H9 (cell line): ENCODE measurements at regions not wholly inside any gene's neighbourhood (a gene's known extent, or its start where the extent isn't known, plus 50 kb on each side); places are given as distances from the start of the nearest gene placed in this dataset.

Experiments used
- DNase-seq: peaks from one replicate; pipeline ENCODE4 v3.0.0-alpha.2; 2017
- H2AFZ ChIP-seq: one replicate; pipeline ENCODE4 v1.6.1; 2013; ENCODE audit warnings: mild to moderate bottlenecking, low read length, control low read depth, moderate library complexity
- H2AK5ac ChIP-seq: 2 replicates; pipeline ENCODE4 v1.6.1; 2013; ENCODE audit warnings: low read length, control low read depth, mixed read lengths; ENCODE audit not compliant: insufficient read length
- H2BK120ac ChIP-seq: one replicate; pipeline ENCODE4 v1.6.1; 2013; ENCODE audit warnings: low read depth, mild to moderate bottlenecking, low read length, control low read depth, inconsistent platforms; ENCODE audit not compliant: poor library complexity, severe bottlenecking
- H2BK12ac ChIP-seq: 2 replicates; pipeline ENCODE4 v1.6.1; 2013; ENCODE audit warnings: low read length, control low read depth, mixed read lengths, low read depth; ENCODE audit not compliant: insufficient read length
- H2BK15ac ChIP-seq: 2 replicates; pipeline ENCODE4 v1.6.1; 2013; ENCODE audit warnings: low read depth, low read length, control low read depth
- H2BK20ac ChIP-seq: one replicate; pipeline ENCODE4 v1.6.1; 2013; ENCODE audit warnings: low read depth, mild to moderate bottlenecking, low read length, control low read depth, inconsistent platforms; ENCODE audit not compliant: poor library complexity, severe bottlenecking
- H2BK5ac ChIP-seq: 2 replicates; pipeline ENCODE4 v1.6.1; 2013; ENCODE audit warnings: low read length, control low read depth, mixed read lengths; ENCODE audit not compliant: insufficient read length
- H3K14ac ChIP-seq: 2 replicates; pipeline ENCODE4 v1.6.1; 2013; ENCODE audit warnings: low read length, control low read depth; ENCODE audit not compliant: insufficient read depth
- H3K18ac ChIP-seq: 2 replicates; pipeline ENCODE4 v1.6.1; 2013; ENCODE audit warnings: low read depth, mild to moderate bottlenecking, mixed read lengths, low read length, control low read depth; ENCODE audit not compliant: insufficient read length
- H3K23ac ChIP-seq: 2 replicates; pipeline ENCODE4 v1.6.1; 2013; ENCODE audit warnings: low read length, control low read depth, mixed read lengths, low read depth; ENCODE audit not compliant: insufficient read length
- H3K23me2 ChIP-seq: 2 replicates; pipeline ENCODE4 v1.6.1; 2013; ENCODE audit warnings: low read depth, mild to moderate bottlenecking, mixed read lengths, low read length, control low read depth; ENCODE audit not compliant: insufficient read length, poor library complexity, severe bottlenecking
- H3K27ac ChIP-seq: 2 replicates; pipeline ENCODE4 v1.5.1; 2013; ENCODE audit warnings: low read length, control low read depth, mixed read lengths, low read depth; ENCODE audit not compliant: insufficient read length
- H3K27me3 ChIP-seq: 2 replicates; pipeline ENCODE4 v1.6.1; 2013; ENCODE audit warnings: low read length, control low read depth, inconsistent platforms; ENCODE audit not compliant: insufficient read depth
- H3K4ac ChIP-seq: 2 replicates; pipeline ENCODE4 v1.6.1; 2013; ENCODE audit warnings: low read depth, mild to moderate bottlenecking, control low read depth, inconsistent platforms, low read length, moderate library complexity
- H3K4me1 ChIP-seq: 2 replicates; pipeline ENCODE4 v1.6.1; 2013; ENCODE audit warnings: low read length, control low read depth, inconsistent platforms; ENCODE audit not compliant: insufficient read depth
- H3K4me2 ChIP-seq: 2 replicates; pipeline ENCODE4 v1.6.1; 2013; ENCODE audit warnings: low read length, control low read depth, mixed read lengths; ENCODE audit not compliant: insufficient read length, insufficient read depth
- H3K56ac ChIP-seq: 2 replicates; pipeline ENCODE4 v1.6.1; 2013; ENCODE audit warnings: low read depth, mild to moderate bottlenecking, mixed read lengths, low read length, control low read depth; ENCODE audit not compliant: insufficient read length
- H3K79me1 ChIP-seq: 2 replicates; pipeline ENCODE4 v1.6.1; 2013; ENCODE audit warnings: low read depth, mild to moderate bottlenecking, moderate library complexity, low read length, control low read depth, inconsistent platforms; ENCODE audit not compliant: insufficient read depth, poor library complexity, severe bottlenecking
- H3K79me2 ChIP-seq: 2 replicates; pipeline ENCODE4 v1.6.1; 2013; ENCODE audit warnings: low read length, control low read depth, inconsistent platforms; ENCODE audit not compliant: insufficient read depth
- H3K9ac ChIP-seq: 2 replicates; pipeline ENCODE4 v1.6.1; 2013; ENCODE audit warnings: low read length, control low read depth, mixed read lengths; ENCODE audit not compliant: insufficient read length; ENCODE audit errors: extremely low read depth
- H3K9me3 ChIP-seq: one replicate; pipeline ENCODE4 v1.6.1; 2013; ENCODE audit warnings: low read depth, low read length, inconsistent platforms; ENCODE audit not compliant: control insufficient read depth
- H3T11ph ChIP-seq: one replicate; pipeline ENCODE4 v1.6.1; 2013; ENCODE audit warnings: mild to moderate bottlenecking, low read length, control low read depth, inconsistent platforms
- H4K20me1 ChIP-seq: one replicate; pipeline ENCODE4 v1.6.1; 2013; ENCODE audit not compliant: control insufficient read depth, insufficient read length, insufficient read depth
- H4K5ac ChIP-seq: 2 replicates; pipeline ENCODE4 v1.6.1; 2013; ENCODE audit warnings: low read depth, mild to moderate bottlenecking, mixed read lengths, low read length, control low read depth; ENCODE audit not compliant: insufficient read length
- H4K8ac ChIP-seq: replicated peaks from 2 replicates; pipeline ENCODE4 v1.6.1; 2013; ENCODE audit warnings: low read length, control low read depth, mixed read lengths, low read depth; ENCODE audit not compliant: insufficient read length
- H4K91ac ChIP-seq: 2 replicates; pipeline ENCODE4 v1.6.1; 2013; ENCODE audit warnings: low read depth, mild to moderate bottlenecking, moderate library complexity, mixed read lengths, low read length, control low read depth; ENCODE audit not compliant: insufficient read length
- H3K27ac Mint-ChIP-seq, 3 experiments: 2 replicates in 2 of 3; 3 replicates in 1 of 3; pipeline ENCODE4 v1.8.0; 2020 to 2021; ENCODE audit warnings: mixed read lengths in 3 of 3, mild to moderate bottlenecking in 1 of 3, moderate library complexity in 1 of 3
- H3K27me3 Mint-ChIP-seq: 2 replicates; pipeline ENCODE4 v1.8.0; 2021; ENCODE audit warnings: low read depth, mild to moderate bottlenecking, moderate library complexity, mixed read lengths
- H3K36me3 Mint-ChIP-seq, 3 experiments: 2 replicates in 2 of 3; 3 replicates in 1 of 3; pipeline ENCODE4 v1.8.0; 2020 to 2021; ENCODE audit warnings: low read depth in 3 of 3, mixed read lengths in 3 of 3; ENCODE audit not compliant: insufficient read depth in 1 of 3
- H3K4me1 Mint-ChIP-seq, 2 experiments: 2 replicates each; pipeline ENCODE4 v1.8.0; 2020; ENCODE audit warnings: mixed read lengths in 2 of 2
- H3K4me3 Mint-ChIP-seq, 2 experiments: 2 replicates in 1 of 2; 3 replicates in 1 of 2; pipeline ENCODE4 v1.8.0; 2020 to 2021; ENCODE audit warnings: mild to moderate bottlenecking in 2 of 2, mixed read lengths in 2 of 2, moderate library complexity in 1 of 2
- H3K9me3 Mint-ChIP-seq, 2 experiments: 2 replicates in 1 of 2; 3 replicates in 1 of 2; pipeline ENCODE4 v1.8.0; 2020; ENCODE audit warnings: mild to moderate bottlenecking in 2 of 2, mixed read lengths in 2 of 2, moderate library complexity in 1 of 2
- CTCF ChIP-seq: fragments of 200-600 bp; sonication (generic); conservative IDR thresholded peaks from 3 replicates; pipeline ENCODE4 v1.8.0; 2021; ENCODE audit warnings: antibody characterized with exemption, mild to moderate bottlenecking
- WGBS: extraction: QIAGEN DNeasy Blood & Tissue Kit; methylation state at CpG from one replicate; pipeline ENCODE4 v1.1.7; 2013; ENCODE audit warnings: missing lambda C conversion rate, low lambda C conversion rate, mixed read lengths; ENCODE audit not compliant: insufficient read length; ENCODE audit errors: extremely low coverage; 5-methylcytosine and 5-hydroxymethylcytosine counted together

DNA sequence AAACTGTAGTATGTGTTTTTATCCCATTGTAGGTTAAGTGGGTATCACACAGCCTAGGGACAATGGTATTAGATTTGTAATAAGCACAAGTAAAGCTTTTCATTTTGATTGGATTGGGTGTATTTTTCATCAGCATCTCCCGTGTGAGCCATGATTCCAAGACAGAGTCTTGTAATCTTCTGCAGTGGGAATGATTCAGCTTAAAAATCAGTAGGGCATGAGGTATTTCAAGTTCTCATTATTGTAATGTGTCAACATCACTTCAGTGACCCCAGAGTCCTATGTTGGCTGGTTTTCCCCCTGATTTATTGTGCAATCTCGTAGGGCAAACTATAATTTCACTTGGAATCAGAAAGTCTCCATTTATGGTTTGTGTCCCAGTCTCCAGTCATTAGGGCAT, 833.2 kb upstream of the RBFOX1 start:
- no peak overlapping the region for H3K18ac ChIP-seq
- H2AFZ ChIP-seq, result no peak overlapping the region
- H3K9me3 Mint-ChIP-seq, result no peaks in the 10 kb centered on the region
- H3K23me2 ChIP-seq, result no peaks in the 10 kb centered on the region
- no peak overlapping the region for H4K8ac ChIP-seq
- no peak overlapping the region for H3K23ac ChIP-seq
- no CpG with 5 or more reads among the region's 2 CpGs for WGBS
- H3K4me3 Mint-ChIP-seq, result no peak overlapping the region
- H3K14ac ChIP-seq, result no peak overlapping the region
- H3K4me2 ChIP-seq, result no peak overlapping the region
- H3K79me2 ChIP-seq, result no peaks in the 10 kb centered on the region
- H2BK120ac ChIP-seq, result no peak overlapping the region
- H3K4me1 ChIP-seq, result no peaks in the 10 kb centered on the region
- H4K91ac ChIP-seq, result no peak overlapping the region
- TF ChIP-seq CTCF, result no peak
- no peak overlapping the region for H3K9ac ChIP-seq
- H3K27me3 ChIP-seq, result no peaks in the 10 kb centered on the region
- H3K27me3 Mint-ChIP-seq, result no peaks in the 10 kb centered on the region
- H3K56ac ChIP-seq, result no peak overlapping the region
- no peak overlapping the region for H3T11ph ChIP-seq
- no peak overlapping the region for H4K5ac ChIP-seq
- no peak overlapping the region for H3K27ac Mint-ChIP-seq
- 0 out of 4 replicates have a peak, but pooled peaks cover 0 to 3% of the 10 kb centered on the region in 2 experiments for H3K4me1 Mint-ChIP-seq
- no peak overlapping the region for H2AK5ac ChIP-seq
- H2BK5ac ChIP-seq, result no peak overlapping the region
- H3K79me1 ChIP-seq, result no peaks in the 10 kb centered on the region
- no peak overlapping the region for H2BK12ac ChIP-seq
- no peak overlapping the region for H2BK20ac ChIP-seq
- no peaks in the 10 kb centered on the region for H4K20me1 ChIP-seq
- H3K4ac ChIP-seq, result no peak overlapping the region
- no peak overlapping the region for H3K27ac ChIP-seq
- DNase-seq, result no peak
- no peak overlapping the region for H2BK15ac ChIP-seq
- no peaks in the 10 kb centered on the region for H3K9me3 ChIP-seq
- no peaks in the 10 kb centered on the region for H3K36me3 Mint-ChIP-seq
